KMS-11 (cell line): ENCODE measurements at regions not wholly inside any gene's neighbourhood (a gene's known extent, or its start where the extent isn't known, plus 50 kb on each side); places are given as distances from the start of the nearest gene placed in this dataset.

Experiments used
- H2AFZ ChIP-seq: fragments of 200-600 bp; sonication (generic); 2 replicates; pipeline ENCODE4 v1.6.1; 2016; ENCODE audit warnings: antibody characterized with exemption, mixed run types, low read depth
- H3K27ac ChIP-seq: fragments of 200-600 bp; sonication (generic); 2 replicates; pipeline ENCODE4 v1.6.1; 2016; ENCODE audit warnings: mild to moderate bottlenecking, mixed run types
- H3K27me3 ChIP-seq: fragments of 200-600 bp; sonication (generic); 2 replicates; pipeline ENCODE4 v1.6.1; 2017; ENCODE audit warnings: mild to moderate bottlenecking, low read depth, mixed run types, moderate library complexity; ENCODE audit not compliant: insufficient read depth
- H3K36me3 ChIP-seq: fragments of 200-600 bp; sonication (generic); 2 replicates; pipeline ENCODE4 v1.6.1; 2017; ENCODE audit warnings: mild to moderate bottlenecking, mixed run types; ENCODE audit not compliant: insufficient read depth
- H3K4me1 ChIP-seq: fragments of 200-600 bp; sonication (generic); 2 replicates; pipeline ENCODE4 v1.6.1; 2016; ENCODE audit warnings: mild to moderate bottlenecking, low read depth, mixed run types; ENCODE audit not compliant: poor library complexity, severe bottlenecking
- H3K4me2 ChIP-seq: fragments of 200-600 bp; sonication (generic); 2 replicates; pipeline ENCODE4 v1.7.0; 2016; ENCODE audit warnings: mild to moderate bottlenecking, mixed run types
- H3K4me3 ChIP-seq: fragments of 200-600 bp; sonication (generic); IDR thresholded peaks from 2 replicates; pipeline ENCODE4 v1.6.1; 2017; ENCODE audit warnings: low read depth, low read length, mixed read lengths; ENCODE audit not compliant: insufficient read depth
- H3K79me2 ChIP-seq: fragments of 200-600 bp; sonication (generic); 2 replicates; pipeline ENCODE4 v1.6.1; 2016; ENCODE audit warnings: low read depth, mixed run types; ENCODE audit not compliant: insufficient read depth
- H3K9ac ChIP-seq: fragments of 200-600 bp; sonication (generic); 2 replicates; pipeline ENCODE4 v1.6.1; 2016; ENCODE audit warnings: mild to moderate bottlenecking, mixed run types
- H4K20me1 ChIP-seq: fragments of 200-600 bp; sonication (generic); 2 replicates; pipeline ENCODE4 v1.6.1; 2016; ENCODE audit warnings: mild to moderate bottlenecking, mixed run types; ENCODE audit not compliant: insufficient read depth
- TF ChIP-seq, protein P1 (sequence below): fragments of 200-600 bp; sonication (generic); conservative IDR thresholded peaks from 2 replicates; pipeline ENCODE4 v1.6.1; 2017; ENCODE audit warnings: low read depth, mild to moderate bottlenecking, antibody characterized with exemption, low read length, moderate library complexity, mixed read lengths

DNA sequence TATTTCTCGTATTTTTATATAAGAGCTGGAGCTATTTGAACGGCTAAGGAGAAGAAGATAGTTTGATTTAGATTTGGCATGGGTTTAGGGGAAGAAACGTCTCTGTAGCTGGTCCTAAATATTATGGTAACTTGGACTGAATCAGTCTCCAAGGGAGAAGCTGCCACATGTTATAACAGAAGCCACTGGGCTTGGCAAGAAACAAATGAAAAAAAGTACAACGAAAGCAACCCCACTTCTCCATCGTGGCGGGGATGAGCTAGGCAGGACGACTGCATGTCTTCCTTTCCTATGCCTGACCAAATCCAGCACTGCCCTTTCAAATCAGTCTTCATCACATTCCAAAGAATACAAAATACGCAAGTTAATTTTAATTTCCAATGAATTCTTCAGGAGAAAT, 196.7 kb upstream of the KLF14 start:
- Histone ChIP-seq H3K9ac (no peak overlapping the region), H3K79me2 (peaks cover 89% of the 10 kb centered on the region; the same call in 1 of the 2 replicates), H3K4me3 (no peak overlapping the region), H3K4me2 (no peak overlapping the region), H3K27ac (no peak overlapping the region), H3K4me1 (peaks cover 17% of the 10 kb centered on the region), H2AFZ (no peak overlapping the region), H3K27me3 (no peaks in the 10 kb centered on the region), H4K20me1 (peaks cover 10% of the 10 kb centered on the region; the same call in 1 of the 2 replicates), H3K36me3 (peaks cover 9% of the 10 kb centered on the region; the same call in 1 of the 2 replicates)
- TF ChIP-seq, protein P1, sequence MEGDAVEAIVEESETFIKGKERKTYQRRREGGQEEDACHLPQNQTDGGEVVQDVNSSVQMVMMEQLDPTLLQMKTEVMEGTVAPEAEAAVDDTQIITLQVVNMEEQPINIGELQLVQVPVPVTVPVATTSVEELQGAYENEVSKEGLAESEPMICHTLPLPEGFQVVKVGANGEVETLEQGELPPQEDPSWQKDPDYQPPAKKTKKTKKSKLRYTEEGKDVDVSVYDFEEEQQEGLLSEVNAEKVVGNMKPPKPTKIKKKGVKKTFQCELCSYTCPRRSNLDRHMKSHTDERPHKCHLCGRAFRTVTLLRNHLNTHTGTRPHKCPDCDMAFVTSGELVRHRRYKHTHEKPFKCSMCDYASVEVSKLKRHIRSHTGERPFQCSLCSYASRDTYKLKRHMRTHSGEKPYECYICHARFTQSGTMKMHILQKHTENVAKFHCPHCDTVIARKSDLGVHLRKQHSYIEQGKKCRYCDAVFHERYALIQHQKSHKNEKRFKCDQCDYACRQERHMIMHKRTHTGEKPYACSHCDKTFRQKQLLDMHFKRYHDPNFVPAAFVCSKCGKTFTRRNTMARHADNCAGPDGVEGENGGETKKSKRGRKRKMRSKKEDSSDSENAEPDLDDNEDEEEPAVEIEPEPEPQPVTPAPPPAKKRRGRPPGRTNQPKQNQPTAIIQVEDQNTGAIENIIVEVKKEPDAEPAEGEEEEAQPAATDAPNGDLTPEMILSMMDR, result no peak

DNA sequence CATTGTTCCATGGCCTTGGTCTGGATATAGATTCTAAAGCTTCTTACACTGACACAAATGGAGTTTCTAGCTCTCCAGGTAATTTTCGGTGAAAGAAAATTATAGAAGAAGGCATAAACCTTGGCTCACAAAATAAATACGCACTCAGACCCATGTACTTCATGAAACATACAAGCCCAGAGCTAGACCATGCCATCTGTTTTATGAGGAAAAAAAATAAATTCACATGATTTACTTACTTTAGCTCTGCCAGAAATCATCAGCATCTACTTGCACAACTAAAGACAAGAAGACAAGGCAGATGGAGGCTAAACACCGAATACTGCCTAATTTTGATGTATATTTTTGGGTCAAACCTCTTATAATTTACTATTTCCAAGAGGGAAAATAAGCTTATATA, 197.4 kb upstream of the KLF14 start:
- Histone ChIP-seq H3K4me1 (peaks cover 13% of the 10 kb centered on the region), H3K4me2 (no peak overlapping the region), H3K36me3 (peaks cover 9% of the 10 kb centered on the region; the same call in 1 of the 2 replicates), H3K9ac (no peak overlapping the region), H3K4me3 (no peak overlapping the region), H4K20me1 (0 out of 2 replicates have a peak, but pooled peaks cover 5% of the 10 kb centered on the region), H2AFZ (no peak overlapping the region), H3K27ac (no peak overlapping the region), H3K79me2 (peaks cover 92% of the 10 kb centered on the region; the same call in 1 of the 2 replicates), H3K27me3 (no peaks in the 10 kb centered on the region)
- TF ChIP-seq, protein P1, result no peak

- Histone ChIP-seq H3K4me2 (no peak overlapping the region), H3K36me3 (peaks cover 9% of the 10 kb centered on the region; the same call in 1 of the 2 replicates), H3K4me1 (peaks cover 13% of the 10 kb centered on the region), H2AFZ (no peak overlapping the region), H4K20me1 (0 out of 2 replicates have a peak, but pooled peaks cover 5% of the 10 kb centered on the region), H3K4me3 (no peak overlapping the region), H3K27ac (no peak overlapping the region), H3K27me3 (no peaks in the 10 kb centered on the region), H3K9ac (no peak overlapping the region), H3K79me2 (peaks cover 92% of the 10 kb centered on the region)
- TF ChIP-seq, protein P1, result no peak
Measured at GRCh38 chr7:130932088-130932487, 198.1 kb upstream of the KLF14 start.

- Histone ChIP-seq H3K27me3 (no peaks in the 10 kb centered on the region), H3K9ac (no peak overlapping the region), H3K36me3 (peaks cover 5% of the 10 kb centered on the region; the same call in 1 of the 2 replicates), H4K20me1 (0 out of 2 replicates have a peak, but pooled peaks cover 5% of the 10 kb centered on the region), H3K79me2 (peaks cover 92% of the 10 kb centered on the region), H3K4me1 (peaks cover 13% of the 10 kb centered on the region), H3K4me3 (no peak overlapping the region), H3K27ac (no peak overlapping the region), H3K4me2 (no peak overlapping the region), H2AFZ (no peak overlapping the region)
- TF ChIP-seq, protein P1, result no peak
Measured at GRCh38 chr7:130932667-130933432, 198.8 kb upstream of the KLF14 start.
